NCI-H1092 treated with DMSO at 0.1 percent for 48 hours (cell line): ENCODE measurements at regions not wholly inside any gene's neighbourhood (a gene's known extent, or its start where the extent isn't known, plus 50 kb on each side); places are given as distances from the start of the nearest gene placed in this dataset.

ENCODE experiments used
- DNase-seq: peaks from one replicate; lab custom pipeline; 2025; lab: John Stamatoyannopoulos, UW

DNA sequence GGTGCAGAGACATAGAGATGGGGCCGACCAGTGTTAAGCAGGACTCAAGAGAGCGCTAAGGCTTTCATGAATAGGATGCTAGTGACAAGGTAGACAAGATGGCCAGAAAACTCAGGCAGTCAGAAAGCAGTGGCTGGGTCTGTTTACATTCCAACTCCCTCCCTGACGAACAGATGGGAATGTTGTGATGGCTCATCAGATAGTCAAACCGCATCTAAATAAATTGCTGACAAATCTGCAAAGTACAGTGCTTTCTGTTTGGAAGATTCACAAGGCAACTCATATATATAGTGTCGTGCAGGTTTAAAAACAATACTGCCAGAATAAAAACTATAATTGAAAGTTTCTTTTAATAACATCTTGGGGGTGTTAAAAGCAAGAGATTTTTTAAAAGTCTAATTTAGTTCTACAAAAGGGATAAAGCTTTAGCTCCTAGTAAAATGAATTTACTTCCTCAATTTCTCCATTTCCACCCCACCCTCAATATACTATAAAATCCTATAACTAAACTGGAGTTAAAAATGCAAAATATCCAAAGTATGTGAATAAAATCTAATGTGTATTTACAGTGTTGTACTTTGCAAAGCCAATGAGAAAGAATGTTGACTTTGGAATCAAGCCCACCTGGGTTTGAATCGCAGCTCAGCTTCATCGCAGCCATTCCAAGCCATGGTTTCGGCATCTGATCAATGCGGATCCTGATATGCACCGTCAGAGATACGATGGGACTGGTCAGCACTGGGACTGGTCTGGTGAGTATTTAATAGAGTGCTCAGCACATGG is 247.3 kb upstream of the PDE10A start:
- DNase-seq = no peak

GRCh38 chr6:165906736-165907135 is 243.7 kb upstream of the PDE10A start:
- DNase-seq = no peak

- DNase-seq = no peak
These were observed 242.7 kb upstream of the PDE10A start for GRCh38 chr6:165905744-165906143.

DNA sequence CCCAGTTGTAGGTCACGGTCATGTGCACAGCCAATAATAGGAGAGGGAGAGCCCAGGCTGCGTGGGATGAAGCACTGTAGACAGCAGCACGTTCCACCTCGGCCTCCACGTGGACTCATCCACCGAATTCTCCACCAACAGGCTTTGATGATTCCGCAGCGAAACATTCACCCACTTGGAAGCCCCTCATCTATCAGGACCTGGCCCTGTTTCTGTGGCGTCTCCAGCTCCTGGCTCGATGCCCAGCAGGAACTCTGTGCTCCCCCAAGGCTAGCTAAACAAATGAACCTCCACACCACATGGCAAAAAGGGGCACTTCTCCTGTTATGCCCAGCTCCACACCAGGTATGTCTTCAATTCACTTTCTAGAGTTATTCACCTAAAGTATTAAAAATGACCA is 237.9 kb upstream of the PDE10A start:
- no peak for DNase-seq

GRCh38 chr6:165899611-165900010 is 236.6 kb upstream of the PDE10A start:
- DNase-seq = no peak

GRCh38 chr6:165895421-165896165 is 232.6 kb upstream of the PDE10A start:
- no peak for DNase-seq

DNA sequence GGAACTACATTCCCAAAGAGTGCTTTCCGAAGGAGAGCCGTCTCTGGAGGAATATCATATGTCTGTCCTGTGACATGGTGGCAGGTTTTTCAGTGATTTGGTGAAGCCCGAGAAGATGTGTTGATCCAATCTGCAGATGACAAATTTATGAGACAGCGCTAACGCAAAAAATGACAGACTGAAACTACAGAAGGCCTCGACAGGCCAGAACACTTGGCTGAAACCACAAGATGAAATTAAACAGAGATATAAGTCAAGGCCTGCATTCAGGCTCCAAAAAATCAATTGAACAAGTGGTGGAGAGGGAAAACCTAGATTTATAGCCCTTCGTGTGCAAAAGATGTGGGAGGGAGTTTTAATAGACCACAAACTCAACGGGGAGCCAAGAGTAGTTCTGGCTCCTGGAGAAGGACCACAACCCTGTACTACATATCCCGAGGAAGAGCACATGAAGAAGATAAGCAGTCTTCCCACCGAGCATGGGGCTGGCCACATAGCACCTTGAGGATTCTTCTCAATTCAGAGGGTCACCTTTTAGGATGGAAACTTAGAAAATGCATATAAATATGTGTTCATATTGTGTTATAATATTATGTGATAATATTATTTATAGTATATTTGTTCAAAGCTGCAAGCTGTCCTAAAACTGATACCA is 231.3 kb upstream of the PDE10A start:
- DNase-seq = no peak

DNA sequence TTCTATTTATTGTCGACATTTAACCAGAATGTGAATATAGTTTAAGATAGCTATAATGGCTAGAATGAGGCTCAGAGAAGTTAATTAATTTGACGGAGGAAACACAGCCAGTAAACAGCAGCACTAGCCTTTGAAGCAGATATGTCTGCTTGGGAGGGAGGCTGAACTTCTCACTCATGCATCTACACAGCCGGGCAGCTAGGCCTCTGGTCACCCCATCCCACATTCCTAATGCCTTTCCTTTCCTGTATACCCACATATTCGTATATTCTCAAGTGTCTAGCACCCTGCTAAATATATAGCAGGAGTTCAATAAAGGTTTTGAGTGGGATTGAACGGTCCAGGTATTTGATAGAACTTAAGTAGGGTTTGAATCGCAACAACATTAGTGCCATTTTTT is 230.4 kb upstream of the PDE10A start:
- DNase-seq = no peak

DNA sequence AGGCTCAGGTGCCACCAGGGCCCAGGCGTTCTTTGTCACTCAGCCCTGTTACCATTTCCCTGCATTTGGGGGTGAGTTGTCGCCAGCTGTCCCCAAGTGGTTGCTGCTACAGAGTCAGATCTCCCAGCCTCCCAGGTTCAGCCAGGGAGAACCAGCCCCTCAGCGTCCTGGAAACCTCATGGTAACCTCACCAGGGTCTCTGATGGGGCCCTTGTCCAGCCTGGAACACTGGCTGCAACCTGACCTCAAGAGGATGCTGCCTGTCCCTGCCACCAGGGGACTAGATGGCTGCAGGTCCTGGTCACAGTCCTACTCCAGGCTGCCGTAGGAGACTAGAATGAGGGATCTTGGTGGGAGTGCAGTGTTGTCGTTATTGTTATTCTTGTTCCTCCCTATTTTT is 228.3 kb upstream of the PDE10A start:
- DNase-seq = no peak

DNA sequence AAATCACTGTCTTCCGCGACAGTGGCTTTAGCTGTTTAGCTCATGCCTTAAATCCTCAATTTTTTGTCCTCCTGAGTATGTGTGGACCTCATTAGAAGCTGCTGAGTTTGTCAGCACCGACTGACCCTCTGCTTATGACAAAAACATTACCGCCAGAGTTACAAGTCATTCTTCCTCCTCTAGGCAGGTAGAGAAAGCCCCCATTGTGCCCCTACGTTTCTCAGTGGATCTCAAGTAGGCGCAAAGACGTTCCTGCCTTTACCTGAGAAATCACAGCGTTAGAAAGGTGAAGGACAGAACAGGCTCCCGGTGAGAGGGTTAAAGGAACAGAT is 227.3 kb upstream of the PDE10A start:
- no peak for DNase-seq

- DNase-seq = peak; percentile 24
These were observed 226.8 kb upstream of the PDE10A start for GRCh38 chr6:165889636-165890403.

DNA sequence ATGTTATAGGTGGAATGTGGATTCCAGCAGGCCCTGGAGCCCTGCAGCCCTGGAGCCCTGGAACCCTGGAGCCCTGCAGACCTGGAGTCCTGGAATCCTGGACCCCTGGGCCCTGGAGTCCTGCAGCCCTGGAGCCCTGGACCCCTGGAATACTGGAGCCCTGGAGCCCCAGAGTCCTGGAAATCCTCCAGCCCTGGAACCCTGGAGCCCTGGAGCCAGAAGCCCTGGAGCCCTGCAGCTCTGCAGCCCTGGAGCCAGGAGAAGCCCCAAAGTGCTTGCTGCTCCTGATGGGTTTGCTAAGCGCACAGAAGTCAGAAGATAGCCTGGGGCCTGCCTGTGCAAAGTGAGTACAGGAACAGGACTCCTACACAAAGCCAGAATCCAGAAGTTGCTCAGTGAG is 223.1 kb upstream of the PDE10A start:
- DNase-seq = no peak

GRCh38 chr6:165884813-165885765 is 222.0 kb upstream of the PDE10A start:
- peak; percentile 78 for DNase-seq

DNA sequence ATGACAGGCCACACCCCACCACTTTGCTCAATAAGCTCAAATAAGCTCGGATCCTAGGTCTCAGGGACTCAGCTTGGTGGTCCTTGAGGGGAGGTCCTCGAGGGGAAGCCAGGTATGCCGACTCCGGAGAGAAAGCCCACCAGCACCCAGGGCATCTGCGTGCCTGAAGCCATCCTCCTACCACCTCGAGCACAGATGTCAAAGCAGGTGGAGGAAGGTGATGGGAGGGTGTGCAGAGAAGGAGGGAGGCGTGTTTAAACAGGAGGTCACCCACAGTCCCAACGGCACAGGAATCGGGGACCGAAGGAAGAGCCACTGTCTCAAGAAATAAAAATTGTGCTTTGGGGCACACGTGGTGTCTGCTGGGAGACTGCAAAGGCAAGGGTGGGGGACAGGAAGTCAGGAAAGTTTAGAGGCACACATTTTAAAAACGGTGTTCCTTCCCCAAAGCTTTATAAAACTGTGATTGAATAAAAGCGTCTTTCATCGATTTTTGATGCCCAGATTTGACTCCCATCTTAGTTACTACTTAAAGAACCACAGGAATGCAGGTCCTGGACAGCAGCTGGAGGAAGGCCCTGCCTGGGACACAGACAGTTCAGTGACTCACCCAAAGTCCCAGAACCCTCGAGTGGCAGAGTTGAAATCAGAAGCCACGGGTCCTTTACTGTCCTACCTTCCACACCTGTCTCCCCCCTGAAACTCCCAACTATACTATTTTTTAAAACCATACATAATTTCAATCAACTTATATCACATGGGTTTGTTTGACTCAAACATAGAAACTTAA is 221.0 kb upstream of the PDE10A start:
- DNase-seq = no peak

DNA sequence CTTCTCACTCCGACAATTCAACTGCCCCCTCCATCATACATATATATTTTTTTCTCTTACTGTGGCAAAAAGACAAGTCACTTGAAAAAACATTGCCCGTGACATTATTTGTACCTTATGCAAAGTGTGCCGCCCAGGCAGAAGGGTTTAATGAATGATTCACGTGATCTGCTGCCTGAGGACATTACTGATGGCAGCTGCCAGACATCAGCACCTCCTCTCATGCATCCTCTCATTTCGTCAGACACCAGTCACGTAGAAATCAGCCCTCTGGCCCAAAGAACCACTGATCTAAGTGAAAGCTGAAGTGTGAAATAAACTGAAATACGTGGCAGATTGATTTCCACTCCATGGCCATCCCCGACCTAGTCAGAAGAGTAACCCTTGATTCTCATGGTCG is 218.8 kb upstream of the PDE10A start:
- no peak for DNase-seq

DNA sequence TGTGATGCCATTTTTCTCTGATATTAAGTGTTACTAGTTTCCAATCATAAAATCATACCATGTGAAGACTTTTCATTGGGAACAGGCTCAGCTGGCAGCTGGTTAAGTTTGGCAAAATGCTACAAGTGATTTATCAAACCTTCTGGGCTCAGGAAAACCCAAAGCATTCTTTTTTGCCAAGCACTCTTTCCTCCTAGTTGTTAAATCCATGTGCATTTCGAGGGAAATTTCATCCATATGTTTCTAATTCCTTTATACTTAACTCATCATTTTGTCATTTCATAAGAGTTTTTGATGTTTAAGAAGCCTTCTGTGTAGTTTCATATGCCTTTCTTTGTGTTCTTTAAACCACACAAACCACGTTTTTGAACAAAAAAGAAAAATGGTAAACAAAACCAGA is 217.6 kb upstream of the PDE10A start:
- no peak for DNase-seq

DNA sequence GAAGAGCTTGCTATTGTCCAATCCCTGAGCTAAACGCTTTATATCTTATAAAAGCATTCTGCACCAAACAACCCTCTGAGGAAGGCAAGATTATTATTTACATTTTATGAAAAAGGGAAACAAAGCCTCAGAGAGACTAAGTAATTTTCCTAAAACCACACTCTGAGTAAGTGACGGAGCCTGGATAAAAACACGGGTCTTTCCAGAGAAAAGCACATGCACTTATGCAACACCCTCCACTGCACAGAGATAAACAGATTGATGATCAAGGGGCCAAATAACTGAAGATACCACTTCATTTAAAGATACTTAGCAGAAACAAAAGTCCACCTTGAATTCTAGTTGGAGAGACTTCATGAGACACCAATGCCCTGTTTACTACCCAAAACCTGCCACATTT is 214.7 kb upstream of the PDE10A start:
- no peak for DNase-seq

GRCh38 chr6:165877192-165877591 is 214.2 kb upstream of the PDE10A start:
- no peak for DNase-seq

DNA sequence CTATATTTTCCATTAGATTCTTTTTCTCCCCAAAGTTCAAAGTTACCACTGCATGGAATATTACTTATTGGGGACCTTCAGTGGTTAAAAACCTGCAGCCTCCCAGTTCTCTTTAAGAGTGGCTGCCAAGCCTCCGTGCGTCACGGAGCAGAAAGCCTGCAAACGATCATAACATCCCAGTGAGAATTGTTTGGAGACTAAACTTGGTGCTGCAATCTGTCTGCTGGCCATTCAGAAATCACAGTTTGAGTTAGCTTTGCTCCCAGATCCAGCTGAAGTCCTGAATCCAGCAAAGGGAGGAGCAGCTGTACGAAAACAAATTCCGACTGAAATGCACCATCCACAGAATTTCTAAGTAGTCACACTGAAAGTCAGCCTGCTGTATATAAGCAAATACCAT is 213.5 kb upstream of the PDE10A start:
- DNase-seq = no peak

- DNase-seq = no peak
These were observed 212.9 kb upstream of the PDE10A start for GRCh38 chr6:165875946-165876345.

- no peak for DNase-seq
These were observed 210.9 kb upstream of the PDE10A start for GRCh38 chr6:165873976-165874375.
